ENCODE measurements at regions not wholly inside any gene's neighbourhood (a gene's known extent, or its start where the extent isn't known, plus 50 kb on each side); places are given as distances from the start of the nearest gene placed in this dataset.

- Mint-ChIP-seq H3K9me3 (peaks cover 12% of the 10 kb centered on the region), H3K4me3 (no peak overlapping the region), H3K27me3 (ENCODE audit: low read depth) (no peaks in the 10 kb centered on the region), H3K4me1 (peaks cover 10% of the 10 kb centered on the region), H3K27ac (no peak overlapping the region), H3K36me3 (no peaks in the 10 kb centered on the region)
- no peak for DNase-seq (ENCODE audit: low spot score in 2 of 2, unreplicated experiment in 2 of 2)
- TF ChIP-seq CTCF (IDR thresholded peaks at IDR 0.05; ENCODE audit: unreplicated experiment), result no peak
Observed at GRCh38 chr21:18715606-18716005, 312.0 kb upstream of the TMPRSS15 start.

GRCh38 chr21:18716578-18717138 is 313.1 kb upstream of the TMPRSS15 start:
- H3K36me3 Mint-ChIP-seq, result no peaks in the 10 kb centered on the region
- H3K4me3 Mint-ChIP-seq, result no peak overlapping the region
- DNase-seq (ENCODE audit: low spot score in 2 of 2, unreplicated experiment in 2 of 2), result no peak
- peaks cover 10% of the 10 kb centered on the region for H3K4me1 Mint-ChIP-seq
- no peak overlapping the region for H3K27ac Mint-ChIP-seq
- no peak for TF ChIP-seq CTCF (IDR thresholded peaks at IDR 0.05; ENCODE audit: unreplicated experiment)
- H3K9me3 Mint-ChIP-seq, result peaks cover 6% of the 10 kb centered on the region
- no peaks in the 10 kb centered on the region for H3K27me3 Mint-ChIP-seq (ENCODE audit: low read depth)

GRCh38 chr21:18722193-18722592 is 318.6 kb upstream of the TMPRSS15 start:
- Mint-ChIP-seq H3K9me3 (no peaks in the 10 kb centered on the region), H3K27ac (no peak overlapping the region), H3K4me1 (no peaks in the 10 kb centered on the region), H3K27me3 (ENCODE audit: low read depth) (peaks cover 7% of the 10 kb centered on the region), H3K4me3 (no peak overlapping the region), H3K36me3 (no peaks in the 10 kb centered on the region)
- DNase-seq (ENCODE audit: low spot score in 2 of 2, unreplicated experiment in 2 of 2), result no peak
- TF ChIP-seq CTCF (IDR thresholded peaks at IDR 0.05; ENCODE audit: unreplicated experiment), result no peak

- Mint-ChIP-seq H3K36me3 (no peaks in the 10 kb centered on the region), H3K27ac (no peak overlapping the region), H3K4me1 (no peaks in the 10 kb centered on the region), H3K9me3 (no peaks in the 10 kb centered on the region), H3K27me3 (ENCODE audit: low read depth) (peaks cover 8% of the 10 kb centered on the region), H3K4me3 (no peak overlapping the region)
- no peak for DNase-seq (ENCODE audit: low spot score in 2 of 2, unreplicated experiment in 2 of 2)
- no peak for TF ChIP-seq CTCF (IDR thresholded peaks at IDR 0.05; ENCODE audit: unreplicated experiment)
Observed at GRCh38 chr21:18723171-18723570, 319.6 kb upstream of the TMPRSS15 start.

- Mint-ChIP-seq H3K4me3 (no peak overlapping the region), H3K27ac (no peak overlapping the region), H3K36me3 (no peaks in the 10 kb centered on the region), H3K4me1 (no peaks in the 10 kb centered on the region), H3K9me3 (no peaks in the 10 kb centered on the region), H3K27me3 (ENCODE audit: low read depth) (peaks cover 8% of the 10 kb centered on the region)
- TF ChIP-seq CTCF (IDR thresholded peaks at IDR 0.05; ENCODE audit: unreplicated experiment), result no peak
- no peak for DNase-seq (ENCODE audit: low spot score in 2 of 2, unreplicated experiment in 2 of 2)
Observed at GRCh38 chr21:18725653-18726052, 322.1 kb upstream of the TMPRSS15 start.

- H3K9me3 Mint-ChIP-seq, result peaks cover 3% of the 10 kb centered on the region
- TF ChIP-seq CTCF (IDR thresholded peaks at IDR 0.05; ENCODE audit: unreplicated experiment), result no peak
- peaks cover 5% of the 10 kb centered on the region for H3K27me3 Mint-ChIP-seq (ENCODE audit: low read depth)
- no peak for DNase-seq (ENCODE audit: low spot score in 2 of 2, unreplicated experiment in 2 of 2)
- peaks cover 21% of the 10 kb centered on the region for H3K4me1 Mint-ChIP-seq
- no peaks in the 10 kb centered on the region for H3K36me3 Mint-ChIP-seq
- H3K4me3 Mint-ChIP-seq, result no peak overlapping the region
- H3K27ac Mint-ChIP-seq, result no peak overlapping the region
Observed at GRCh38 chr21:18741954-18742353, 338.4 kb upstream of the TMPRSS15 start.

Data from mesothelial cell of epicardium (in vitro differentiated cells).